Left hindlimb (tissue), 1 donor: ENCODE measurements at regions not wholly inside any gene's neighbourhood (a gene's known extent, or its start where the extent isn't known, plus 50 kb on each side); places are given as distances from the start of the nearest gene placed in this dataset.
"Not testable (repeated sequence)": the region's sequence is repeated elsewhere in the genome, so short reads cannot be mapped to it uniquely, and the experiment has no call there.

ENCODE experiments used
- DNase-seq: peaks from one replicate; pipeline ENCODE4 v3.0.0-alpha.2; 2018

GRCh38 chr1:188489336-188490112 lies 1660.8 kb downstream of the PLA2G4A start:
- no peak for DNase-seq

- no peak for DNase-seq
Observed at GRCh38 chr1:188496506-188496905, 1667.8 kb downstream of the PLA2G4A start.

DNA sequence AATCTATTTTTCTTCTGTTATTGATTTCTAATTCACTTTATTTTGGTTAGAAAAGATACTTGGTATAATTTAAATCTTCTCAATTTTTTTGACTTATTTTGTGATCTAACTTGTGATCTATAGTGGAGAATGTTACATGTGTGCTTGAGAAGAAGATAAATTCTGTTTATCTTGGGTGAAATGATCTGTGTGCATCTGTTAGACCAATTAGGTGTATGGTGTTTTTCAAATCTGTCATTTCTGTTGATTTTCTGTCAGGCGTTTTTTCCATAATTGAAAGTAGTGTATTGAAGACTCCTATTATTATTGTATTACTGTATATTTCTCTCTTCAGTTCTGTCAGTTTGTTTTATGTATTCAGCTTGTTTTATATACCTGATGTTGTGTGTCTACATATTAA lies 1668.3 kb downstream of the PLA2G4A start:
- DNase-seq, result no peak

DNA sequence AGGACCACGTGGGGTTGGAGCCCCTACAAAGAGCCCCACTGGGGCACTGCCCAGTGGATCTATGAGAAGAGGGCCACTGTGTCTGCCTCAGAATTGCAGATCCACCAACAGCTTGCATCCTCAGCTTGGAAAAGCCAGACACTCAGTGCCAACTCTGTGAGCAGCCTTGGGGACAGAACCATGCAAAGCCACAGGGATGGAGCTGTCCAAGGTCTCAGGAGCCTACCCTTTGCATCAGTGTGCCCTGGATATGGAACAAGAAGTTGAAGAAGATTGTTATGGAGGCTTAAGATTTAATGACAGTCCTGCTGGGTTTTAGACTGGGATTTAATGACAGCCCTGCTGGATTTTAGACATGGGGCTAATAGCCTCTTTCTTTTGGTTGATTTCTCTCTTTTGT lies 1670.9 kb downstream of the PLA2G4A start:
- DNase-seq, result no peak

GRCh38 chr1:188514917-188515316 lies 1686.2 kb downstream of the PLA2G4A start:
- DNase-seq, result no peak

DNA sequence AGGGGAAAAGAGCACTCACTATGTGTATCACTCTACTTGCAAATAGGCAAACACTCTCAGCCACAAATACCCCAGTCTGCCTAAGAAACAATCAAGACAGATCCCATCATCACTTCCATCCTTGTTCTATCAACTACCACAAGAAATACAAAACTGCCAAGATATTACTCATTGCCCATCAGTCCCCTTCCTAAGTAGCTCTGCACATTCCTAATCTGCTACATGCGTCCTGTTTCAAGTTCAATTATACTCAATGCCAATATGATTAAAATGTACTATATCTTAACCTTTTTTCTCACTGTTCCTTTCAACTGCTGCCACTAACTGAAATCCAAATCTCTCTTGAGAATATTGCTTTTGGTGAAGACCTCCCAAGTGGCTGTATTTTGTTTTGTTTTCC lies 1688.4 kb downstream of the PLA2G4A start:
- no peak for DNase-seq

DNA sequence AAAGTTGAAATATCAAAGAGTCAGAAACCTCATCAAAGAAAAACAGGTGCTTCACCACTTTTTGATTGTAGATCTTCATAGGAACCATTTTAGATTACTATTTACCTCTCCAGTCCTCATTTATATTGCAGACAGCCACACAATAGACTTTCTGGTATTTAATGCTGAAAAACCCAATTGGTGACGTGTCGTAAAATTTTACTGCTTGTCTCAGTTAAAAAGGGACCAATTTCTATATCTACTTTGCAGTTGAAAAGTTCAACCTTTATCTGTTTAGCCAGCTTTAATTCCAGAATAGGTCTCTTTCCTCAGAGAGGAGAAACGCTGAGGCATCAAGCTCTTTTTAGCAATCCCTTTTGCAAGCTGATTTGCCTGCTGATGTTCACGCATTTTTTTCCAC lies 1722.4 kb downstream of the PLA2G4A start:
- DNase-seq, result no peak

- no peak for DNase-seq
Observed at GRCh38 chr1:188557053-188557452, 1728.3 kb downstream of the PLA2G4A start.

- DNase-seq, result no peak
Observed at GRCh38 chr1:188582911-188583532, 1754.3 kb downstream of the PLA2G4A start.

DNA sequence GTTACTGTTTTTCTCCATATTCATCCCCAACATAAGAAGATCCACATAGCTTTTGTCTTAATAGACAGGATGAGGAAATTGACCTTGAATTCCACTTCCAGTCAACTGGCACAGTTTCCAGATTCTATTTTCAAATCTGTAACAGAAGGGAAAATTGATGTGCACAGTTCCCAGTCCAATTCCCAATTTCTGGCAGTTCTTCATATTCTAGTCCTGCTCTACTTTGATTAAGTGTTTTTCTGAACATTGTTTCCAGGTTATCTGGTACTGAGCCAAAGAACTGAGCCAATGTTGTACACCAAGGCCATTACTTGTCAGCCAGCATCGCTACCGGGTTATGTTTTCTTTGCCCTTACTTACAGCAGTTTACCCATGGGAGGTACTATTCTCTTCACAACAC lies 1755.4 kb downstream of the PLA2G4A start:
- no peak for DNase-seq

- no peak for DNase-seq
Observed at GRCh38 chr1:188590641-188591040, 1761.9 kb downstream of the PLA2G4A start.

- DNase-seq, result no peak
Observed at GRCh38 chr1:188594542-188595235, 1765.9 kb downstream of the PLA2G4A start.

DNA sequence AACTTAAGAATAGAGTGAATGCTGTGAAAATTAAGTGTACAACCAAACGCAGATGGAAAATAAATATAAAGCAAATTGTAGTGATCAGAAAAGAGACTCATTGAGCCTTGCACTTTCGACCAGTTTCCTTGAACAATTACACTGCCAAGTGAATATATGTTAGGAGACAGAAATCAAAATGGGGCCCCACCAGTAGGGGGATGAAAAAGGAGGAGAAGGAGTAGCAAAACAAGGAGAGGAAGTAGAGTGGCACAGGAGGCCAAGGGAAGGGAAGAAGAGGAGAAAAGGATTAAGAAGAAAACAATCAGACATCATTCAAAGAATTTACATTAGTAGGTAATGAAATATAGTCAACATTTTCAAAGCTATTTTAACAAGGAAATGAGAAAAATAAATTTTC lies 1770.6 kb downstream of the PLA2G4A start:
- DNase-seq, result no peak

DNA sequence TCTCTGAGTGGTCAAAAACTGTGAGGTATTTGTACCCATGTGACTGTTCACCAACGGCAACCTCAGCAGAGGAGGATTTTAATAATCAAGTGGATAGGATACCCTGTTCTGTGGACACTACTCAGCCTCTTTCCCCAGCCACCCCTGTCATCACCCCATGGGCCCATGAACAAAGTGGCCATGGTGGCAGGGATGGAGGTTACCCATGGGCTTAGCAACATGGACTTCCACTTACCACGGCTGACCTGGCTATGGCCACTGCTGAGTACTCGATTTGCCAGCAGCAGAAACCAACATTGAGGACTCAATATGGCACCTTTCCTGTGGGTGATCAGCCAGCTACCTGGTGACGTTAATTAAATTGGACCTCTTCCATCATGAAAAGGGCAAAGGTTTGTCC lies 1782.7 kb downstream of the PLA2G4A start:
- no peak for DNase-seq

GRCh38 chr1:188615321-188615720 lies 1786.6 kb downstream of the PLA2G4A start:
- no peak for DNase-seq

DNA sequence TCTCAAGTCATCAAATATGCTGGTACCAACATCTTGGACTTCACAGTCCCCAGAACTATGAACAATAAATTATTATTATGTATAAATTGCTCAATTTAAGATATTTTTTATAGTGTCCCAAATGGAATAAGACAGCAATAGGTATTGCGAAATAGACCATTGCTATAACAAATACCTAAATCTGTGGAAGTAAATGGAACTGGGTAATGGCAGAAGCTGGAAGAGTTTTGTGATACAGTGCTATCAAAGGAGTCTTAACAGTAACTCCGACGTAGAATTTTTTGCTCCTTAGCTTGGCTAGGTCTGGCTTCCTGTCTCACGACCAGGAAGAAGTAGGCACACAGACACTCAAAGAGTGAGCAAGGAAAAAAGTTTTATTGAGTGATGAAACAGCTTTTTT lies 1791.5 kb downstream of the PLA2G4A start:
- no peak for DNase-seq

DNA sequence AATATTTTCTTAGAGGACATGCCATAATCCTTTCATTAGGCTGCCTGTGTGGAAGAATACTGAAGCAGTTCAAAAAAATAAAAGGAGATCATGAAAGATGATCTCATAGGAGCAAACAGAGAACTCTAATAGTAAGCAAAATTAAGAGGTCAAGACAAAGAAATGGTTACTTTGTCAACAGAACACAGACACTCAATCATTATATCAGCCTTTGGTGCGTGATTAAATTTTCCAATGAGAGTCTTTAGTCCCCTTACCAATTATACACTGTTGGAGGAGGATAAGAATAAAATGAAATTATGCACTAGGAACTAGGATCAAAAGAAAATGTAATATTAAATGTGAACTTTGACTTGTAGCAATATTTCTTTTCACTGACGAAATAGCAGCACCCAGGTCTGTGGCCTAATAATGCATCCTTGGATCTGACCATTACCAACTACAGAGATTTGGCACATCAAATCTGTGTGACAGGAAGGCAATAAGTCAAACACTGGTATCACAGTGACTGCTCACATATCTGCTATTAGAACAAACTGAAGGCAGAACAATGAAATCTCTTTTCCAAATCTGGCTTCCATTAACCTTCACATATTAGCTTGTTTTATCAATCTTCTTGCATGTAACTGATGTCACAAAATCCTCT lies 1812.9 kb downstream of the PLA2G4A start:
- DNase-seq, result no peak

GRCh38 chr1:188642704-188643103 lies 1814.0 kb downstream of the PLA2G4A start:
- DNase-seq, result no peak

GRCh38 chr1:188652678-188653077 lies 1823.9 kb downstream of the PLA2G4A start:
- DNase-seq, result no peak

- DNase-seq, result not testable (repeated sequence)
Observed at GRCh38 chr1:188655966-188656365, 1821.7 kb downstream of the BRINP3 start.

GRCh38 chr1:188660572-188660971 lies 1817.1 kb downstream of the BRINP3 start:
- DNase-seq, result no peak

DNA sequence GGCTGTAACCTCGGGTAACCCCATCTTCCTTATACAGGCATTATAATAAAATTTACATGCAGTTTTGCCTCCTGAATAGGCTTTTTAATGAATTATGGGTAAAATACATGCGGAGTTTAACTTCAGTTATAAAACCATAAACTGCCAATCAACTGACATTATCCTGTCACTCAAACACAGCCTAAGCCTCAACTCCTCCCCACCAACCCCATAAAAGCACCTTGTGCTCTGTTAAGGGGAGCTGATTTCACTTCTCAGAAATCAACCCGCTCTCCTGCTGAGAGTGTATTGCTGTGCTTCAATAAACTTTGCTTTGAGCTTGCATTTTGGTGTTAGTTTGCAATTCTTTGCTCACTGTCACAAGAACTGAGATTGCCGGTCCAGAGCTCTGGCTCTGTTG lies 1812.2 kb downstream of the BRINP3 start:
- DNase-seq, result no peak

DNA sequence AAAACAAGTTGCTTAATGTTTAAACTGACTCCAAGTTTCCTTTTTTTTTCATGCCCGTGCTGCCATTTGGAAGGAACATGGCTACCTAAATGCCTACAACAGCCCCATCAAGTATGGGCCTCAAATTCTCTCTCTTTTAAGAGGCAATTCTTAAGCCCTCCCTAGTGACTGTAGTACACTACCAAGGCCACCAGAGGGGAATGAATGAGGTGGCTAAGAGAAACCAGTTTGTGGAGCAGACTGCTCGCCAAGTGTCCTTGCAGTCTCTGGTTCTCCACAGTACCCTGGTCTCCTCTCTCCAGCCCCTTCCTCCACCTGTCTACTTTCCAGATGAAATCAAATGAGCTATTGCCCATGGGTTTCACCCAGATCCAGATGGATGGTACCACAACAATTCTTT lies 1809.6 kb downstream of the BRINP3 start:
- DNase-seq, result no peak
